Stimulated activated CD4-positive, alpha-beta T cell treated with anti-CD3 and anti-CD28 coated beads, Interleukin-12 subunit alpha, Interleukin-12 subunit beta, amount 100 ng/mL, for 4 hours (primary cell): ENCODE measurements at regions not wholly inside any gene's neighbourhood (a gene's known extent, or its start where the extent isn't known, plus 50 kb on each side); places are given as distances from the start of the nearest gene placed in this dataset.

Source experiments
- DNase-seq: peaks from one replicate; pipeline ENCODE4 v3.0.0-alpha.2; 2020

- no peak for DNase-seq
Observed at GRCh38 chrX:39819921-39820849, 277.6 kb downstream of the BCOR start.

- peak; percentile 32 for DNase-seq
Observed at GRCh38 chrX:39820938-39821708, 276.6 kb downstream of the BCOR start.

- no peak for DNase-seq
Observed at GRCh38 chrX:39821709-39822095, 276.1 kb downstream of the BCOR start.

- no peak for DNase-seq
Observed at GRCh38 chrX:39822133-39822748, 275.5 kb downstream of the BCOR start.

GRCh38 chrX:39823424-39823823 is 274.3 kb downstream of the BCOR start:
- no peak for DNase-seq

- DNase-seq = no peak
Observed at GRCh38 chrX:39823854-39824253, 273.9 kb downstream of the BCOR start.

- no peak for DNase-seq
Observed at GRCh38 chrX:39826813-39827543, 270.8 kb downstream of the BCOR start.

- no peak for DNase-seq
Observed at GRCh38 chrX:39827951-39828350, 269.8 kb downstream of the BCOR start.

GRCh38 chrX:39828971-39829370 is 268.8 kb downstream of the BCOR start:
- no peak for DNase-seq

GRCh38 chrX:39829965-39830364 is 267.8 kb downstream of the BCOR start:
- DNase-seq = no peak

- DNase-seq = no peak
Observed at GRCh38 chrX:39830414-39830813, 267.3 kb downstream of the BCOR start.

GRCh38 chrX:39832211-39832610 is 265.5 kb downstream of the BCOR start:
- DNase-seq = no peak

GRCh38 chrX:39834600-39834999 is 263.2 kb downstream of the BCOR start:
- no peak for DNase-seq

- DNase-seq = no peak
Observed at GRCh38 chrX:39835241-39835640, 262.5 kb downstream of the BCOR start.

- DNase-seq = no peak
Observed at GRCh38 chrX:39835776-39836175, 262.0 kb downstream of the BCOR start.

GRCh38 chrX:39836802-39837420 is 260.8 kb downstream of the BCOR start:
- no peak for DNase-seq

GRCh38 chrX:39837688-39838087 is 260.1 kb downstream of the BCOR start:
- no peak for DNase-seq

- DNase-seq = no peak
Observed at GRCh38 chrX:39839371-39839770, 258.4 kb downstream of the BCOR start.

- no peak for DNase-seq
Observed at GRCh38 chrX:39840133-39840532, 257.6 kb downstream of the BCOR start.

- no peak for DNase-seq
Observed at GRCh38 chrX:39840581-39841093, 257.1 kb downstream of the BCOR start.

GRCh38 chrX:39841604-39842003 is 256.2 kb downstream of the BCOR start:
- DNase-seq = no peak

- DNase-seq = no peak
Observed at GRCh38 chrX:39842281-39842973, 255.3 kb downstream of the BCOR start.
